ENCODE measurements at regions not wholly inside any gene's neighbourhood (a gene's known extent, or its start where the extent isn't known, plus 50 kb on each side); places are given as distances from the start of the nearest gene placed in this dataset.

DNA sequence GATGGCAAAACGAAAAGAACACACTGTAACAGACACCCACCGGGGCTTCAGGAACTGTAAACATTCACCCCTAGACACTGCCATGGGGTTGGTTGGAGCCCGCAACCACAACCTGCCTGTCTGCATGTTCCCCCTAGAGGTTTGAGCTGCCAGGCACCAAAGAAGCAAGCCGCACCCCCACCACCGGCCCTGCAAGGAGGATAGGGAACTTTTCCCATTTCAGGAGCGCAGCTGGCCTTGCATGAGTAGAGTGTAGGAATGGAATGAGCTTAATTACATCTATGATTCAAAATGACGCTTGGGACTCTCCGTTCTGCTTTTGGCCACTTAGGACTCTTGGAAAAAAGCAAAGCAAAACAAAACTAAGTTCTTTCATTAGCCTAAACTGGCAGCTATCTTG lies 243.6 kb upstream of the CTSO start:
- Histone ChIP-seq H3K14ac (replicated peaks; ENCODE audit: low read depth, low read length) (no peak overlapping the region), H3K56ac (ENCODE audit: extremely low read depth, insufficient read depth, low read length) (no peak overlapping the region), H2BK20ac (ENCODE audit: low read depth, low read length) (no peak overlapping the region), H2AK5ac (ENCODE audit: low read depth, low read length) (no peak overlapping the region), H2AK9ac (replicated peaks; ENCODE audit: low read depth, low read length, poor library complexity) (no peak overlapping the region), H4K20me1 (ENCODE audit: insufficient read depth, low read length) (no peaks in the 10 kb centered on the region), H3K4me1 (ENCODE audit: control insufficient read depth, insufficient read depth, low read length) (0 out of 2 replicates have a peak, but pooled peaks cover 1% of the 10 kb centered on the region), H3K27ac (ENCODE audit: insufficient read depth, low read length) (no peak overlapping the region), H2BK15ac (ENCODE audit: low read depth, low read length) (no peak overlapping the region), H4K91ac (ENCODE audit: insufficient read depth, low read depth, low read length) (no peak overlapping the region), H3K23ac (ENCODE audit: low read depth, low read length) (no peak overlapping the region), H4K8ac (ENCODE audit: low read depth in 2 of 2, low read length in 2 of 2) (no peak overlapping the region), H2BK120ac (ENCODE audit: low read depth, low read length) (no peak overlapping the region), H3K79me1 (ENCODE audit: low read depth in 1 of 2, low read length in 2 of 2) (no peaks in the 10 kb centered on the region), H3K18ac (ENCODE audit: low read depth, low read length) (no peak overlapping the region), H4K5ac (ENCODE audit: low read depth, low read length) (no peak overlapping the region), H2BK5ac (ENCODE audit: low read depth, low read length, poor library complexity, severe bottlenecking) (no peak overlapping the region), H3K9me1 (ENCODE audit: insufficient read depth, low read length) (no peaks in the 10 kb centered on the region), H3K4me2 (ENCODE audit: low read depth, low read length) (no peak overlapping the region), H3K27me3 (ENCODE audit: control insufficient read depth, insufficient read depth, low read length) (no peaks in the 10 kb centered on the region), H3K4ac (ENCODE audit: low read depth, low read length) (no peak overlapping the region), H3K4me3 (ENCODE audit: insufficient read depth, low read depth, low read length) (no peak overlapping the region), H3K9ac (ENCODE audit: low read depth, low read length) (no peak overlapping the region), H3K9me3 (ENCODE audit: control insufficient read depth, insufficient read depth, low read length) (no peaks in the 10 kb centered on the region), H3K36me3 (ENCODE audit: control insufficient read depth, insufficient read depth, low read length) (no peaks in the 10 kb centered on the region), H2AFZ (replicated peaks; ENCODE audit: low read length, poor library complexity) (no peak overlapping the region)
- DNase-seq (no peak), ATAC-seq (ENCODE audit: low read depth) (no peak)
- no TSS peak for BruUV-seq (replicated peaks)
- POLR2A ChIA-PET (ENCODE audit: unreplicated experiment), result no interaction called here
- intact Hi-C loops (cut with micrococcal nuclease) (no loop called here), dilution Hi-C loops (cut with HindIII; ENCODE audit: low sequenced_read_pairs, unreplicated experiment) (no loop called here), in situ Hi-C loops (cut with MboI; ENCODE audit: low sequenced_read_pairs) (no loop called here)
- no CpG with 5 or more reads among the region's 8 CpGs for WGBS, 2 experiments (ENCODE audit: extremely low coverage in 2 of 2, insufficient read length in 1 of 2)
- TF ChIP-seq RAD21 (IDR thresholded peaks at IDR 0.05; ENCODE audit: low read length) (no peak), SMC3 (IDR thresholded peaks at IDR 0.05; ENCODE audit: low read depth, low read length) (no peak), CHD1 (IDR thresholded peaks at IDR 0.05; ENCODE audit: low read depth, low read length) (no peak), MAFK (IDR thresholded peaks at IDR 0.05; ENCODE audit: low read depth, low read length) (no peak), CEBPB (IDR thresholded peaks at IDR 0.05; ENCODE audit: low read depth, low read length) (no peak), CTCF (conservative IDR thresholded peaks at IDR 0.05; ENCODE audit: low read depth, low read length) (no peak), RFX5 (IDR thresholded peaks at IDR 0.05; ENCODE audit: low read depth, low read length) (no peak), RCOR1 (IDR thresholded peaks at IDR 0.05; ENCODE audit: insufficient replicate concordance, low read length) (no peak), POLR2A (IDR thresholded peaks at IDR 0.05; ENCODE audit: low read depth, low read length) (no peak), FOS (IDR thresholded peaks at IDR 0.05; ENCODE audit: low read depth, low read length) (no peak), BHLHE40 (IDR thresholded peaks at IDR 0.05; ENCODE audit: low read depth, low read length) (no peak), NFE2L2 (IDR thresholded peaks at IDR 0.05; ENCODE audit: low read depth, low read length) (no peak), MAZ (IDR thresholded peaks at IDR 0.05; ENCODE audit: borderline replicate concordance, low read depth, low read length) (no peak), MXI1 (IDR thresholded peaks at IDR 0.05; ENCODE audit: borderline replicate concordance, low read depth, low read length) (no peak)
- TF ChIP-seq, protein P1, sequence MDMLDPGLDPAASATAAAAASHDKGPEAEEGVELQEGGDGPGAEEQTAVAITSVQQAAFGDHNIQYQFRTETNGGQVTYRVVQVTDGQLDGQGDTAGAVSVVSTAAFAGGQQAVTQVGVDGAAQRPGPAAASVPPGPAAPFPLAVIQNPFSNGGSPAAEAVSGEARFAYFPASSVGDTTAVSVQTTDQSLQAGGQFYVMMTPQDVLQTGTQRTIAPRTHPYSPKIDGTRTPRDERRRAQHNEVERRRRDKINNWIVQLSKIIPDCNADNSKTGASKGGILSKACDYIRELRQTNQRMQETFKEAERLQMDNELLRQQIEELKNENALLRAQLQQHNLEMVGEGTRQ (IDR thresholded peaks at IDR 0.05; ENCODE audit: low read depth, low read length), result no peak
- TF ChIP-seq, protein P2, sequence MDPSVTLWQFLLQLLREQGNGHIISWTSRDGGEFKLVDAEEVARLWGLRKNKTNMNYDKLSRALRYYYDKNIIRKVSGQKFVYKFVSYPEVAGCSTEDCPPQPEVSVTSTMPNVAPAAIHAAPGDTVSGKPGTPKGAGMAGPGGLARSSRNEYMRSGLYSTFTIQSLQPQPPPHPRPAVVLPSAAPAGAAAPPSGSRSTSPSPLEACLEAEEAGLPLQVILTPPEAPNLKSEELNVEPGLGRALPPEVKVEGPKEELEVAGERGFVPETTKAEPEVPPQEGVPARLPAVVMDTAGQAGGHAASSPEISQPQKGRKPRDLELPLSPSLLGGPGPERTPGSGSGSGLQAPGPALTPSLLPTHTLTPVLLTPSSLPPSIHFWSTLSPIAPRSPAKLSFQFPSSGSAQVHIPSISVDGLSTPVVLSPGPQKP (IDR thresholded peaks at IDR 0.05; ENCODE audit: borderline replicate concordance, low read depth, low read length), result no peak
- CTCF ChIA-PET, result interaction anchor here (1.1 to 1.2 kb wide), 2 partner anchors 11 to 27 kb away, joined by 3 read pairs; no protein-coding TSS in a partner anchor
